Muscle layer of duodenum (tissue), 2 donors: ENCODE measurements at regions not wholly inside any gene's neighbourhood (a gene's known extent, or its start where the extent isn't known, plus 50 kb on each side); places are given as distances from the start of the nearest gene placed in this dataset.

Source experiments
- H3K27ac ChIP-seq: one replicate; pipeline ENCODE4 v1.7.0; 2013; ENCODE audit warnings: mild to moderate bottlenecking, low read length
- H3K27me3 ChIP-seq: one replicate; pipeline ENCODE4 v1.7.0; 2013; ENCODE audit warnings: low read depth, mild to moderate bottlenecking, control low read depth, low read length
- H3K36me3 ChIP-seq, 2 donors: one replicate each; pipeline ENCODE4 v1.7.0; 2013; ENCODE audit warnings: low read length in 2 of 2, control low read depth in 1 of 2, mild to moderate bottlenecking in 1 of 2; ENCODE audit not compliant: insufficient read depth in 2 of 2, control insufficient read depth in 1 of 2
- H3K4me1 ChIP-seq, 2 donors: one replicate each; pipeline ENCODE4 v1.7.0; 2013; ENCODE audit warnings: low read length in 2 of 2, mild to moderate bottlenecking in 2 of 2, control low read depth in 1 of 2, moderate library complexity in 1 of 2; ENCODE audit not compliant: insufficient read depth in 2 of 2, control insufficient read depth in 1 of 2
- H3K4me3 ChIP-seq, 2 donors: one replicate each; pipeline ENCODE4 v1.7.0; 2013; ENCODE audit warnings: low read length in 2 of 2, low read depth in 1 of 2, mild to moderate bottlenecking in 1 of 2
- H3K9me3 ChIP-seq, 2 donors: one replicate each; pipeline ENCODE4 v1.7.0; 2013; ENCODE audit warnings: low read length in 2 of 2, control low read depth in 1 of 2, mild to moderate bottlenecking in 1 of 2; ENCODE audit not compliant: control insufficient read depth in 1 of 2
- donor health status: healthy.

DNA sequence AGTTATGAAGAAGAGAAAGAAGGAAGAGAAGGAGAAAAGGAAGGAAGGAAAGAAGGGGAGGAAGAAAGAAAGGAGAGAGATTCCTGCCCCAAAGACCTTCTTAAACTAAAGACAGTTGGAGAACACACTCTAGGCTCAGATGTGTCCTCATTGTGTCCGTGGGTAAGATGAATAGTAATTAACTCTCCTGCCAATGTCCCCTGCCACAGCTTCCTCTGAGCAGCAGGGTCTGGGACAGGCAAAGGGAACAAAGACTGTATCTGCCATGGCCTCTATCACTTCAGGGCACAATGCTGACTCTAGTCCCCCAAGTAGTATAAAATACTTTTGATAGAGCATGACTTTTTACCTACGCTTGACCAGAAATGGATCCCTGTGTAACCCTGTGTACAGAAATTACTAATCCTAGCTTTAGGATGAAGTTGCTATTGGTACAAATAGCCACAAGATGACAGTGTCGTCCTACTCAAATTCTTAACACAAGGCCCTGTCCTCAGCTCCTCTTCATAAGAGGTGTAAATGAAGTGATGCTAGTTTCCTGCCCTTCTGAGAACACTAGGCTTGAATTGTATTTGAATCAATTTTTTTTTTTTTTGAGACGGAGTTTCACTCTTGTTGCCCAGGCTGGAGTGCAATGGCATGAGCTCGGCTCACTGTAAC, 186.2 kb upstream of the GPR12 start:
- Histone ChIP-seq H3K4me3 (no peak overlapping the region), H3K4me1 (no peaks in the 10 kb centered on the region), H3K36me3 (no peaks in the 10 kb centered on the region), H3K27ac (no peak overlapping the region), H3K27me3 (no peaks in the 10 kb centered on the region), H3K9me3 (no peaks in the 10 kb centered on the region)

- H3K4me1 ChIP-seq: no peaks in the 10 kb centered on the region
- H3K4me3 ChIP-seq: no peak overlapping the region
- H3K27me3 ChIP-seq: no peaks in the 10 kb centered on the region
- H3K27ac ChIP-seq: no peak overlapping the region
- H3K9me3 ChIP-seq: no peaks in the 10 kb centered on the region
- no peaks in the 10 kb centered on the region for H3K36me3 ChIP-seq
Observed at GRCh38 chr13:26943748-26944147, 183.2 kb upstream of the GPR12 start.

DNA sequence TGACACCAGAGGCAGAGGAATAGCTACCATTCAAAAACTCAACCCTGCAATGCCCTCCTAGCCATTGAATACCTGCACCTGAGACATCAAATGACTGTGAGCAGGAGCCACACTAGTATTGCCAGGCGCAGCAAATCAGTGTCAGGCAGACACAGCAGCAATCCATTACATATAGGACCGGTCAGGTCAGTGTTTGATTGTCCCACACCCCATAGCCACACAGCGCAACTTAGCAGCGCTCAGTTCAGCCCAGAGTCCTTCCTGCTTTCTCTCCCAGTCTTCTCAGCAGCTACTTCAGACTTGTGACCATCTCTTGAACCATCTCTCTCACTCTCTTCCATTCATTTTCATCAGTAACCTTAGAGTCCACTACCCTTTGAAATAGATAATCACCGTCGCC, 181.6 kb upstream of the GPR12 start:
- H3K36me3 ChIP-seq: no peaks in the 10 kb centered on the region
- H3K27ac ChIP-seq: no peak overlapping the region
- no peak overlapping the region for H3K4me3 ChIP-seq
- H3K4me1 ChIP-seq: no peaks in the 10 kb centered on the region
- no peaks in the 10 kb centered on the region for H3K27me3 ChIP-seq
- no peaks in the 10 kb centered on the region for H3K9me3 ChIP-seq

GRCh38 chr13:26941345-26942174, 181.0 kb upstream of the GPR12 start:
- Histone ChIP-seq H3K4me3 (no peak overlapping the region), H3K9me3 (no peaks in the 10 kb centered on the region), H3K27ac (no peak overlapping the region), H3K36me3 (no peaks in the 10 kb centered on the region), H3K27me3 (no peaks in the 10 kb centered on the region), H3K4me1 (no peaks in the 10 kb centered on the region)

- H3K9me3 ChIP-seq: no peaks in the 10 kb centered on the region
- no peaks in the 10 kb centered on the region for H3K4me1 ChIP-seq
- H3K36me3 ChIP-seq: no peaks in the 10 kb centered on the region
- no peaks in the 10 kb centered on the region for H3K27me3 ChIP-seq
- no peak overlapping the region for H3K27ac ChIP-seq
- H3K4me3 ChIP-seq: no peak overlapping the region
Observed at GRCh38 chr13:26934096-26934495, 173.5 kb upstream of the GPR12 start.

- no peaks in the 10 kb centered on the region for H3K4me1 ChIP-seq
- no peak overlapping the region for H3K4me3 ChIP-seq
- H3K27ac ChIP-seq: no peak overlapping the region
- H3K36me3 ChIP-seq: no peaks in the 10 kb centered on the region
- no peaks in the 10 kb centered on the region for H3K27me3 ChIP-seq
- H3K9me3 ChIP-seq: no peaks in the 10 kb centered on the region
Observed at GRCh38 chr13:26932465-26932864, 171.9 kb upstream of the GPR12 start.

GRCh38 chr13:26929971-26930730, 169.6 kb upstream of the GPR12 start:
- no peaks in the 10 kb centered on the region for H3K4me1 ChIP-seq
- no peak overlapping the region for H3K4me3 ChIP-seq
- no peaks in the 10 kb centered on the region for H3K9me3 ChIP-seq
- H3K27ac ChIP-seq: no peak overlapping the region
- H3K36me3 ChIP-seq: no peaks in the 10 kb centered on the region
- H3K27me3 ChIP-seq: no peaks in the 10 kb centered on the region

DNA sequence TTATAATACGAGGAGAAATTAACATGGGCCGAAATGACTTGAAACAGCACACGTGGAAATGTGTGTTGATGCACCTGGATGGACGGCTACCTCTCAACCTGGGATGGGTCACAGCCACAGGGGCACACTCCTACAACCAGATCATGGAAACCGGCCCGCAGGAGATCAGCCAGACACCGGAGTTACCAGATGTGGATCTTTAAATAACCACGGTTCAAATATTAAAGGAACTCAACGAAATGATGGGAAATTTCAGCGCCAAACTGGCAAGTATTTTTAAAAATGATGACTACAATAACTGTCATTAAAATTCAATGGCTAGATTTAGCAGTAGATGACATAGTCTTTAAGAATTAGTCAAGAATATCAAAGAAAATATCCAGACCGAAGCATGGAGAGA, 166.9 kb upstream of the GPR12 start:
- peaks cover 0 to 14% of the 10 kb centered on the region in 2 donors for H3K4me1 ChIP-seq
- H3K4me3 ChIP-seq: no peak overlapping the region
- no peaks in the 10 kb centered on the region for H3K9me3 ChIP-seq
- no peaks in the 10 kb centered on the region for H3K27me3 ChIP-seq
- H3K27ac ChIP-seq: no peak overlapping the region
- no peaks in the 10 kb centered on the region for H3K36me3 ChIP-seq

DNA sequence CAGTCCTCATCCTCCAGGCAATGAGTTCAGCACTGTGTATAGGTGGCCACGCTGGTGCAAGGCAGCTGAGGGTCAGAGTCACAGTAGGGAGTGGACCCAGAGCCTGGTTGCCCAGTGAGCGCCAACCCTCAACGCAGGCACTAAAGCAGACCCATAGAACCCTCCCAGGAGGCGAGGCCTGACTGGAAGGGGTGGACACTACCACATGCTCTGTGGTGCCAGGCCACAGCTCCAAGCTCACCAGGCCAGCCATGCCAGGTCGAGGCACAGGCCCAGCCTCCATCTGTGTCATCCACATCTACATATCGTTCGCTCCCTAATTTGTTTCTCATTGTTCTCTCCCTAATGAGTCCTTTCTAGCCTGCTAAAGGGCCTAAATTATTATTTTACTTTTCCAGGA, 165.8 kb upstream of the GPR12 start:
- H3K4me3 ChIP-seq: no peak overlapping the region
- no peak overlapping the region for H3K27ac ChIP-seq
- peaks cover 0 to 14% of the 10 kb centered on the region in 2 donors for H3K4me1 ChIP-seq

DNA sequence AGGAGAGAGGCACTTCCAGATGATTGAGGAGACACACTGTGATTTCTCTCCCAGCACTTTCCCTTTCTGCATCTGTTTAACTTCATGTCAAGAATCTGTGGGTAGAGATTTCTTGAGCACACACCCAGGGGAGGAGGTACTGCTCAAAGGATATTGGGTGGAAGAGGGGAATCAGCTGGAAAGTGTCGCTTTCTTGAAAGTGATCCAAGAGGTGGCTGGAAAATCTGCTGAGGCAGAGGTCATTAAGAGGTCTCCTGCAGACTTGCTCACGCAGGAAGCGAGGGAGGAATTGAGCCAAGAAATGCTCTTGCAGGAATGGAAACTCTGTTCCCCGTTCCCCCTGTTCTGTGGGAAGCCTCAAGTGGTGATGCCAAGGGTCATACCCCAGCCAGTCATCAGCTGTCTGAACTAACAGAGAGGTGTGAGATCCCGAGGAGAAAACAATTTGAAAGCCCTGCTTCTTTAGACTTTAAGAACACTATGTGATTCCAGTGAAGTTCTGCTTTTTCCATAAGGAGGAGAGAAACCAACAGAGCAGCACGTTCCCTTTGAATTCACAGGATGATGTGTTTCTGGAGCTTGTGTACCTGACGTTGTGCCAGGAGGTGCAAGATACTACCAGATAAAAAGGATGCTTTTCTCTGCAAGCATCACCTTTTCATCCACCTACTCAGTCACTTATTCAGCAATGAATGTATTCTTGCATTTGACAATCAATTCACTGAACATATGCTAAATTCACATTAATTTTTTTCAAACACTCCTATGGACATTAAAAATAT, 163.4 kb upstream of the GPR12 start:
- peaks cover 0 to 14% of the 10 kb centered on the region in 2 donors for H3K4me1 ChIP-seq
- H3K4me3 ChIP-seq: no peak overlapping the region
- no peaks in the 10 kb centered on the region for H3K27me3 ChIP-seq
- no peak overlapping the region for H3K27ac ChIP-seq
- H3K9me3 ChIP-seq: no peaks in the 10 kb centered on the region
- H3K36me3 ChIP-seq: no peaks in the 10 kb centered on the region

More for the DNA sequence above, 165.8 kb upstream of the GPR12 start:
- Histone ChIP-seq H3K9me3 (no peaks in the 10 kb centered on the region), H3K27me3 (no peaks in the 10 kb centered on the region), H3K36me3 (no peaks in the 10 kb centered on the region)

- H3K27me3 ChIP-seq: no peaks in the 10 kb centered on the region
- peaks cover 0 to 14% of the 10 kb centered on the region in 2 donors for H3K4me1 ChIP-seq
- no peaks in the 10 kb centered on the region for H3K9me3 ChIP-seq
- H3K4me3 ChIP-seq: no peak overlapping the region
- no peaks in the 10 kb centered on the region for H3K36me3 ChIP-seq
- H3K27ac ChIP-seq: no peak overlapping the region
Observed at GRCh38 chr13:26921918-26922317, 161.3 kb upstream of the GPR12 start.
